Epithelial cell of proximal tubule (primary cell): ENCODE measurements at regions not wholly inside any gene's neighbourhood (a gene's known extent, or its start where the extent isn't known, plus 50 kb on each side); places are given as distances from the start of the nearest gene placed in this dataset.

ENCODE experiments used
- DNase-seq: peaks from one replicate; pipeline ENCODE4 v3.0.0-alpha.2; 2011; ENCODE audit warnings: low read depth
- H3K4me3 ChIP-seq: 2 replicates; pipeline ENCODE4 v1.5.1; 2011; ENCODE audit warnings: low read depth, mild to moderate bottlenecking, low read length
- CTCF ChIP-seq: conservative IDR thresholded peaks from 2 replicates; pipeline ENCODE4 v1.5.1; 2012; ENCODE audit warnings: low read depth, mild to moderate bottlenecking, low read length

DNA sequence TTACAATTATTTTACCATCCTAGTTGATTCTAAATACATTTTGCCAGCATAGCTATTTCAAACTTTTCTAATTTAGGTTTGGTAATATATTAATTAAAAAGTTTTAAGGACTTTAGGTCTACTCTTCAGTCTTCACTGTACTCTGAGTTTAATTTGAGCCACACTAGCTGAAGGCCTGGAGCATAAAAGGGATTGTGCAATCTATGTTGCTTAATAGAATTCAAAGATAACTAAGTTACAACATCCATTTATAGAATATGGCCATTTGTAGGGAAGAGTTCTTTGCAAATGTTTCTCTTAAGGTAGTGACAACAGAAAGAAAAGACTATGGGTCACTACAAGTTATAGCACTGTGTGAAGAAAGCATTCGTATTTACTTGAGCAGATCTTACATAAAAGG, 702.2 kb upstream of the NRXN1 start:
- TF ChIP-seq CTCF: no peak
- no peak for DNase-seq
- no peak overlapping the region for H3K4me3 ChIP-seq

DNA sequence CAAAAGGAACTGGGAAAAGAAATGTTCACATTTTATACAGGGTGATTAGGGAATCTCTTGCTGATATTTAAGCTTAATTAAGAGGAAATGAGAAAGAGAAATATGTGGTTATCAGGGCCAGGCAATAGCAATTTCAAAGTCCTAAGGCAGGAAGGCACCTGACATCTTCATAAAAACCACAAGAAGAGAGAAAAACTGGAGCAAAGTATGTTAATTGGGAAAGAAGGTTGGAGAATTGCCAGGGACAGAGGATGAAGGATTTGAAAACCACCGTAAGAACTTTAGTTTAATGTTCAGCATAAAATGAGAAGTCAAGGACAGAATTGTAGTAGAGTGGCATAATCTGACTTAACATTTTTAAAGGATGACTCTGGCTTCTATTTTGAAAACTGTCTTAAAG, 691.8 kb upstream of the NRXN1 start:
- no peak for DNase-seq
- TF ChIP-seq CTCF: no peak
- H3K4me3 ChIP-seq: no peak overlapping the region

DNA sequence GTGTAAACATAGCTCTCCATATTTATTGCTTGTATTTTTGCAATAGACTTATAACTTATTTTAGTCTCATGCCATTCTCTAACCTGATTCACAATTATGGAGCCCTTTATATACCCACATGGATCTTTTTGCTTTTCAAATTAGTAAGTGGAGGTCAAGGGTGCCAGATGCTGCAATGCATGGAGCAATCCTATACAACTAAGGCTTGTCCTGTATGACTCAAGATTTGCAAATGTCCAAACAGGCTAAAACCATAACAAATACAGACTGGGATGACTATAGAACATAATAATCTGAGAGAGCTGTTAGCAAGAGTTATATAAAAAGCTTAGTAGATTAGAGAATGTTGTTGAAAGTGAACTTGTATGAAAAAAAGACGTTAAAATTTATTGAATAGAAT, 690.4 kb upstream of the NRXN1 start:
- no peak for DNase-seq
- TF ChIP-seq CTCF: no peak
- H3K4me3 ChIP-seq: no peak overlapping the region

DNA sequence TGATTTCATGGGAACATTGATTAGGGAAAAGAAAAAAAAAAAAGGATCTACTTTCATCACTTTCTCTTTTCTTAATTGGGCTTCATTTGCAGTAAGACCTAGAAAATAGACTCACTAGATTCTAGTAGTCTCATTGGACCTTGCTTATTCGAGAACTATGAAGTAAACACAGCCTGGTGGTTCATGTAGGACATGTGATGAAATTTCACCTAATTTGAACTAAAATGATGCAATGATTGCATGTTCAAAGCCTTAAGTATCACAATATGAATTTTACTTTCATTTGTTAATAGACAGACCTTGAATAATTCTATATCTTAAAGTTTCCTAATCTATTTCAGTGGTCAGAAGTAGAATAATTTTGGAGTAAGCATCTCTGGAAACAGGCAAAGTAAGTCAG, 688.9 kb upstream of the NRXN1 start:
- no peak for DNase-seq
- no peak for TF ChIP-seq CTCF
- H3K4me3 ChIP-seq: no peak overlapping the region

DNA sequence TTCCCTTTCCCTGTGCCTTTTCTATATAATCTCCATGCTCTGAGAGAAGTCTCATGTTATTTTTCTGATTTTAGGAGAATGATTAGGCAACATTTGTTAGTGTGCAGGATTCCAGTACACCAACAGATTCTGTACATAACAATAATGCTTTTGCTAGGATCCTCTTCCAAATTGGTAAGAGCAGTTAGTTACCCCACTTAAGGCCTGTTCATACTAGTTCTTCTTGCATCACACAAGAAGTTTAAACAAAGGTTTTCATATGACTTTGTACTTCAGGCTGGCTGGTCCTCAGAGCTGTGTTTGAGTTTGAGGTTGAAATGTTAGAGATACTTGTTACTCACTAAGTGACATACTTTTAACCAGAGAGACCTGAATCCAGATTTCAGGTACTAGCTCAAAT, 686.9 kb upstream of the NRXN1 start:
- DNase-seq: no peak
- H3K4me3 ChIP-seq: no peak overlapping the region
- TF ChIP-seq CTCF: no peak

DNA sequence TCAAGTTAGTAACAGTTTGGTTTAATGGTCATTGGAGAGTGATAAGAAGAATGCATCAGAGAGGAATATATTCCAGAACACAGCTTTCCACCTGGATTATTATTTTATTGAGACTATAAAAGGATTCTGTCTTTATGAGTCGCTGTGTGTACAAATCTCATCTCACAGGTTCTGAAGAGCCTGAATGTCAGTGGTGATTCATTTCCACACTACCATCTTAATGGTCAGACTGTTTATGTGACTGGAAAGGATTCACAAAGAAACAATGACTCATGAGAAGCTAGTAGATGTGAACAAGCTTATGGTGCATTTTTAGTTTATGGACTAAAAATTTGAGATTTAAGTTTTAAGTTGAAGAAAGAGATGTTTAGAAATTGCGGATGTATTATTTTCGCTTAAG, 685.4 kb upstream of the NRXN1 start:
- no peak overlapping the region for H3K4me3 ChIP-seq
- no peak for TF ChIP-seq CTCF
- DNase-seq: peak; percentile 41

GRCh38 chr2:51711766-51712165, 679.8 kb upstream of the NRXN1 start:
- no peak for DNase-seq
- no peak overlapping the region for H3K4me3 ChIP-seq
- no peak for TF ChIP-seq CTCF
